ENCODE measurements at regions not wholly inside any gene's neighbourhood (a gene's known extent, or its start where the extent isn't known, plus 50 kb on each side); places are given as distances from the start of the nearest gene placed in this dataset.
A peak's percentile ranks its signal among the peaks of the same experiment; 100 is the strongest.

GRCh38 chr13:59203855-59204254 lies 959.9 kb downstream of the DIAPH3 start:
- peak; percentile 48 for DNase-seq (ENCODE audit: low read depth)
- no peak overlapping the region for H3K4me3 ChIP-seq (ENCODE audit: low read length)
- TF ChIP-seq CTCF (conservative IDR thresholded peaks at IDR 0.05; ENCODE audit: low read depth, low read length): no peak

- H3K4me3 ChIP-seq (ENCODE audit: low read length): no peak overlapping the region
- no peak for DNase-seq (ENCODE audit: low read depth)
- no peak for TF ChIP-seq CTCF (conservative IDR thresholded peaks at IDR 0.05; ENCODE audit: low read depth, low read length)
Observed at GRCh38 chr13:59205501-59205900, 958.2 kb downstream of the DIAPH3 start.

- no peak for TF ChIP-seq CTCF (conservative IDR thresholded peaks at IDR 0.05; ENCODE audit: low read depth, low read length)
- H3K4me3 ChIP-seq (ENCODE audit: low read length): no peak overlapping the region
Observed at GRCh38 chr13:59208405-59209195, 955.1 kb downstream of the DIAPH3 start.

GRCh38 chr13:59210543-59210942 lies 953.2 kb downstream of the DIAPH3 start:
- peak; percentile 16 for DNase-seq (ENCODE audit: low read depth)
- TF ChIP-seq CTCF (conservative IDR thresholded peaks at IDR 0.05; ENCODE audit: low read depth, low read length): no peak

More at GRCh38 chr13:59208405-59209195, 955.1 kb downstream of the DIAPH3 start:
- peak; percentile 95 for DNase-seq (ENCODE audit: low read depth)

GRCh38 chr13:59211606-59212005 lies 952.1 kb downstream of the DIAPH3 start:
- H3K4me3 ChIP-seq (ENCODE audit: low read length): no peak overlapping the region
- TF ChIP-seq CTCF (conservative IDR thresholded peaks at IDR 0.05; ENCODE audit: low read depth, low read length): no peak
- DNase-seq (ENCODE audit: low read depth): no peak

More at GRCh38 chr13:59210543-59210942, 953.2 kb downstream of the DIAPH3 start:
- H3K4me3 ChIP-seq (ENCODE audit: low read length): no peak overlapping the region

GRCh38 chr13:59229401-59229800 lies 934.3 kb downstream of the DIAPH3 start:
- DNase-seq (ENCODE audit: low read depth): no peak
- no peak for TF ChIP-seq CTCF (conservative IDR thresholded peaks at IDR 0.05; ENCODE audit: low read depth, low read length)
- no peak overlapping the region for H3K4me3 ChIP-seq (ENCODE audit: low read length)

GRCh38 chr13:59229861-59230260 lies 933.9 kb downstream of the DIAPH3 start:
- DNase-seq (ENCODE audit: low read depth): no peak
- no peak for TF ChIP-seq CTCF (conservative IDR thresholded peaks at IDR 0.05; ENCODE audit: low read depth, low read length)
- H3K4me3 ChIP-seq (ENCODE audit: low read length): no peak overlapping the region
